T47D (cell line): ENCODE measurements at regions not wholly inside any gene's neighbourhood (a gene's known extent, or its start where the extent isn't known, plus 50 kb on each side); places are given as distances from the start of the nearest gene placed in this dataset.

Source experiments
- DNase-seq, 2 experiments: peaks; one replicate each; pipeline versions ENCODE4 v3.0.0 to v3.0.0-alpha.2; 2011 to 2012; ENCODE audit warnings: low read depth in 1 of 2, low spot score in 1 of 2
- JUND ChIP-seq: IDR thresholded peaks from 2 replicates; pipeline ENCODE4 v1.6.1; 2012; ENCODE audit warnings: low read depth
- in situ Hi-C: cut with HindIII; loops from 2 replicates; pipeline ENCODE4 v1.10.0; 2016; ENCODE audit warnings: low sequenced_read_pairs, low pct_unique_long_range_greater_than_20kb

GRCh38 chr10:44206127-44206818 lies 178.6 kb downstream of the CXCL12 start:
- in situ Hi-C loops, result no loop called here
- DNase-seq, result no peak
- TF ChIP-seq JUND, result no peak

- DNase-seq, result no peak
- in situ Hi-C loops, result no loop called here
- no peak for TF ChIP-seq JUND
These were observed 179.8 kb downstream of the CXCL12 start for GRCh38 chr10:44205067-44205466.

GRCh38 chr10:44203535-44203934 lies 181.4 kb downstream of the CXCL12 start:
- TF ChIP-seq JUND, result no peak
- DNase-seq, result no peak
- in situ Hi-C loops, result no loop called here

GRCh38 chr10:44202952-44203351 lies 181.9 kb downstream of the CXCL12 start:
- DNase-seq, result no peak
- TF ChIP-seq JUND, result no peak
- in situ Hi-C loops, result no loop called here

- no peak for TF ChIP-seq JUND
- DNase-seq, result no peak
- in situ Hi-C loops, result no loop called here
These were observed 183.2 kb downstream of the CXCL12 start for GRCh38 chr10:44201656-44202055.

GRCh38 chr10:44201011-44201410 lies 183.9 kb downstream of the CXCL12 start:
- no peak for DNase-seq
- in situ Hi-C loops, result no loop called here
- no peak for TF ChIP-seq JUND

GRCh38 chr10:44199991-44200655 lies 184.8 kb downstream of the CXCL12 start:
- no peak for TF ChIP-seq JUND
- no peak for DNase-seq
- in situ Hi-C loops, result no loop called here

- DNase-seq, result no peak
- in situ Hi-C loops, result no loop called here
- TF ChIP-seq JUND, result no peak
These were observed 185.6 kb downstream of the CXCL12 start for GRCh38 chr10:44199267-44199666.

- in situ Hi-C loops, result no loop called here
- no peak for DNase-seq
- TF ChIP-seq JUND, result no peak
These were observed 186.2 kb downstream of the CXCL12 start for GRCh38 chr10:44198780-44199097.

GRCh38 chr10:44198096-44198779 lies 186.7 kb downstream of the CXCL12 start:
- DNase-seq, result no peak
- TF ChIP-seq JUND, result no peak
- in situ Hi-C loops, result no loop called here

- no peak for TF ChIP-seq JUND
- in situ Hi-C loops, result no loop called here
- no peak for DNase-seq
These were observed 187.3 kb downstream of the CXCL12 start for GRCh38 chr10:44197646-44198045.

GRCh38 chr10:44196336-44196735 lies 188.6 kb downstream of the CXCL12 start:
- in situ Hi-C loops, result no loop called here
- TF ChIP-seq JUND, result no peak
- DNase-seq, result no peak

- in situ Hi-C loops, result no loop called here
- DNase-seq, result no peak
- TF ChIP-seq JUND, result no peak
These were observed 188.9 kb downstream of the CXCL12 start for GRCh38 chr10:44196008-44196320.
